Thymus (tissue), 11 donors: ENCODE measurements at regions not wholly inside any gene's neighbourhood (a gene's known extent, or its start where the extent isn't known, plus 50 kb on each side); places are given as distances from the start of the nearest gene placed in this dataset.
"Not testable (repeated sequence)": the region's sequence is repeated elsewhere in the genome, so short reads cannot be mapped to it uniquely, and the experiment has no call there.

Experiments used
- DNase-seq, 9 donors: peaks; one replicate each; pipeline ENCODE4 v3.0.0-alpha.2; 2013; ENCODE audit warnings: low spot score in 9 of 9, low read depth in 6 of 9, missing footprints in 1 of 9
- H3K27ac ChIP-seq, 2 donors: one replicate each; pipeline ENCODE4 v1.5.1; 2013; ENCODE audit warnings: control low read depth in 1 of 2, low read depth in 1 of 2, low read length in 1 of 2, mild to moderate bottlenecking in 1 of 2, moderate library complexity in 1 of 2
- H3K27me3 ChIP-seq, 2 donors: one replicate each; pipeline ENCODE4 v1.5.1; 2013; ENCODE audit warnings: low read length in 1 of 2; ENCODE audit not compliant: control insufficient read depth in 2 of 2, insufficient read depth in 1 of 2
- H3K36me3 ChIP-seq, 2 donors: one replicate each; pipeline ENCODE4 v1.5.1; 2013; ENCODE audit warnings: low read length in 1 of 2, mild to moderate bottlenecking in 1 of 2, moderate library complexity in 1 of 2; ENCODE audit not compliant: control insufficient read depth in 2 of 2, insufficient read depth in 2 of 2
- H3K4me1 ChIP-seq, 2 donors: one replicate each; pipeline ENCODE4 v1.5.1; 2013; ENCODE audit warnings: low read length in 2 of 2; ENCODE audit not compliant: control insufficient read depth in 2 of 2, insufficient read depth in 2 of 2
- H3K4me3 ChIP-seq, 2 donors: one replicate each; pipeline ENCODE4 v1.5.1; 2013; ENCODE audit warnings: low read length in 2 of 2, control low read depth in 1 of 2, mild to moderate bottlenecking in 1 of 2
- H3K9me3 ChIP-seq, 2 donors: one replicate each; pipeline ENCODE4 v1.5.1; 2013; ENCODE audit warnings: low read length in 1 of 2, mild to moderate bottlenecking in 1 of 2; ENCODE audit not compliant: control insufficient read depth in 2 of 2, insufficient read depth in 1 of 2
- WGBS: extraction: QIAGEN DNeasy Blood & Tissue Kit; methylation state at CpG from one replicate; pipeline ENCODE4 v1.1.7; 2013; 5-methylcytosine and 5-hydroxymethylcytosine counted together
- donor health status: healthy.

DNA sequence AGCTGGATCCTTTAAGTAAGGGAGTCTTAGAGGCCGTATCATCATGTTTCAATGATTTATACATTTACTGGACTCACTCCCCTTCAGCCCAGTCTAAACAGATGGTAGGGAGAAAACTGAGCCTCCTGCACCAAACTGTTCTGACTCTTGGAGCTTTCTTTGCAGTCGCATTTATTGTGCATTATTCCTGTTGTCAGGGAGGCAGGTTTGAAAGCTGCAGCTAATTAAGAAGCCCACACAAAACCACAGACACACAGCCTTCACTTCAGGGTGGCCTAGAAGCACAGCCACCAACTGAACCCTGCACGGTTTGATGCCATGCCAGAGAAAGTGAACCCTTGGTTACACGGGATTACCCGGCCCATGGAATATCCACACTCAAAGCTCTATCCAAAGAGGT is 911.0 kb downstream of the UQCRFS1 start:
- no peaks in the 10 kb centered on the region for H3K9me3 ChIP-seq
- 66% methylated on average over 5 of the region's 5 CpGs for WGBS
- no peak for DNase-seq

DNA sequence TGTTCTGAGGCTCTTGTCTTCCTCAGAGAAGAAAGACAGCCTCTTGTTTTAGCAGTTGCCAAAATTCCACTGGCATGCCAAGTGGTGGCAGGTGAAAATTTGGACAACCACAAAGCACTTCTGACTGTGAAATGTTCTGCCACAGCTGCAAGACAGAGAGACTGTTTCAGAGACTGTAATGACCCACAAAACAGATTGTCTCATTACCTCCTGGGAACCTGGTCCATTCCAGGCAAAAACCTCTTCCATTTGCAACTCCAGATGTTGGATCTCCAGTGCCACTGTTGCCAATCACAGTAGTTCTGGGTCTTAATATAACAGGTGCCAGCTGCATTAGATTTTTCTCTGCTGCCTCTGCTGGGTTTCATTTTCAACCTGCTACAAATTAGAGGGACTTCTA is 911.5 kb downstream of the UQCRFS1 start:
- no peaks in the 10 kb centered on the region for H3K27me3 ChIP-seq
- H3K36me3 ChIP-seq, result no peaks in the 10 kb centered on the region
- no peak overlapping the region for H3K4me3 ChIP-seq
- H3K4me1 ChIP-seq, result no peaks in the 10 kb centered on the region
- no peaks in the 10 kb centered on the region for H3K9me3 ChIP-seq
- no peak overlapping the region for H3K27ac ChIP-seq
- no peak for DNase-seq

More for the DNA sequence above, 911.0 kb downstream of the UQCRFS1 start:
- Histone ChIP-seq H3K4me1 (no peaks in the 10 kb centered on the region), H3K4me3 (no peak overlapping the region), H3K27ac (no peak overlapping the region), H3K36me3 (no peaks in the 10 kb centered on the region), H3K27me3 (no peaks in the 10 kb centered on the region)

DNA sequence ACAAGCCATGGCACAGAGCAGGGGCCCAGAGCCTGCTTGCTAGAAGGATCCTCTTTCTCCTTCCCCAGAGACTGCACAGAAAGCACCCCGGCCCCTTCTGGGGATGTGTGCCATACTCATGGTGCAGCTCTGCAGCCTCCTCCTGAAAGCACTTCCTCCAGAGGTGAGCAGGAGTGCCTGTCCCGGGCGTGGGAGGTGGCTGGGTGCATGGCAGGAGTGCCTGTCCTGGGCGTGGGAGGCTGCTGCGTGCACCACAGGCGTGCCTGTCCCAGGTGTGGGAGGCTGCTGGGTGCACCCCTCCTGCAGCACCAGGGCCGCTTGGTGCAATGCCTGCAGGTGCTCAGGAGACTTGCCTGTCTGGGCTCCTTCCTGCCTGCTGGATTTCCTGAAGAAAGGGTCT is 913.3 kb downstream of the UQCRFS1 start:
- Histone ChIP-seq H3K4me1 (no peaks in the 10 kb centered on the region), H3K27me3 (no peaks in the 10 kb centered on the region), H3K9me3 (no peaks in the 10 kb centered on the region), H3K4me3 (no peak overlapping the region), H3K27ac (no peak overlapping the region), H3K36me3 (no peaks in the 10 kb centered on the region)
- 84% methylated on average over 7 of the region's 7 CpGs for WGBS
- no peak for DNase-seq

DNA sequence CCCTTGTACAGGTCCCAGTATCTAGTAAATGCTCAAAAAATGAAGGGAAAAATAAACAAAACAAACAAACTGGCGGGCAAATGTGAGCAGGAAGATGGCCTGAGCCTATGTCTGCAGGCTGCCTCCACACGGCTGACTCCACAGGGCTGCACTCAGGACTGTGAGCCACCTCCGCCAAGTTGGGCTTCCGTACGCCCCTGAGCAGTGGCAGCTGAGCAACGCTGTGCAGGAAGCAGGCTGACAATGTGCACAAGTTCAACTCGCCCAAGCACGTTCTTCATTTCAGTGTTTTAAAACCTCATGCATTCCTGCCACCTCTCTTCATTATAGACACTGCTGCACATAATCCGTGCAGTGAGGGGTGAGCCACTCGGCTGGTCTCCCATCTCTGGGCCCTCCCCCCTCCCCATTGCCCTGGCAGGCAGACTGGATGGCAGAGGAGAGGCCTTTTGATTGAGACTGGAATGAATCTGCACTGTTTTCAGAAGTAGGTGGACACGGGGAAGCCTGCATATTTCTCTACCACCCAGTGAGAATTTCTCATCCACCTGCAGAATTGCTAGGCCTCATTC is 915.3 kb downstream of the UQCRFS1 start:
- H3K9me3 ChIP-seq, result no peaks in the 10 kb centered on the region
- no peaks in the 10 kb centered on the region for H3K4me1 ChIP-seq
- H3K27me3 ChIP-seq, result no peaks in the 10 kb centered on the region
- WGBS, result 63% methylated on average over 11 of the region's 11 CpGs
- DNase-seq, result no peak
- no peak overlapping the region for H3K4me3 ChIP-seq
- no peaks in the 10 kb centered on the region for H3K36me3 ChIP-seq
- H3K27ac ChIP-seq, result no peak overlapping the region

GRCh38 chr19:28297036-28297435 is 915.9 kb downstream of the UQCRFS1 start:
- Histone ChIP-seq H3K4me3 (no peak overlapping the region), H3K27ac (no peak overlapping the region), H3K36me3 (no peaks in the 10 kb centered on the region), H3K4me1 (no peaks in the 10 kb centered on the region), H3K27me3 (no peaks in the 10 kb centered on the region), H3K9me3 (no peaks in the 10 kb centered on the region)
- DNase-seq, result no peak
- 91% methylated on average over 2 of the region's 2 CpGs for WGBS

- Histone ChIP-seq H3K27me3 (no peaks in the 10 kb centered on the region), H3K27ac (no peak overlapping the region), H3K4me1 (no peaks in the 10 kb centered on the region), H3K36me3 (no peaks in the 10 kb centered on the region), H3K4me3 (no peak overlapping the region), H3K9me3 (no peaks in the 10 kb centered on the region)
- WGBS, result 98% methylated on average over 4 of the region's 4 CpGs
- no peak for DNase-seq
Measured at GRCh38 chr19:28296506-28296905, 916.4 kb downstream of the UQCRFS1 start.

DNA sequence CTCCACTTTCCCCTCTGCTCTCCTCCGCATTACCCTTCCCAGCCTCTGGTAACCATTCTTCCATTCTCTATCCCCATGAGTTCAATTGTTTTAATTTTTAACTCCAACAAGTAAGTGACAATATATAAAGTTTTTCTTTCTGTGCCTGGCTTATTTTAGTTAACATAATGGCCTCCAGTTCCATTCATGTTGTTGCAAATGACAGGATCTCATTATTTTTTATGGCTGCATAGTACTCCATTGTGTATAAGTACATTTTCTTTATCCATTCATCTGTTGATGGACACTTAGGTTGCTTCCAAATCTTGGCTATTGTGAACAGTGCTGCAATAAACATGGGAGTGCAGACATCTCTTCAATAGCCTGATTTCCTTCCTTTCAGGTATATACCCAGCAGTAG is 918.0 kb downstream of the UQCRFS1 start:
- H3K4me3 ChIP-seq, H3K9me3 ChIP-seq, H3K27ac ChIP-seq, H3K36me3 ChIP-seq, H3K27me3 ChIP-seq, DNase-seq, H3K4me1 ChIP-seq: not testable (repeated sequence)
- 97% methylated on average over 1 of the region's 1 CpG for WGBS

DNA sequence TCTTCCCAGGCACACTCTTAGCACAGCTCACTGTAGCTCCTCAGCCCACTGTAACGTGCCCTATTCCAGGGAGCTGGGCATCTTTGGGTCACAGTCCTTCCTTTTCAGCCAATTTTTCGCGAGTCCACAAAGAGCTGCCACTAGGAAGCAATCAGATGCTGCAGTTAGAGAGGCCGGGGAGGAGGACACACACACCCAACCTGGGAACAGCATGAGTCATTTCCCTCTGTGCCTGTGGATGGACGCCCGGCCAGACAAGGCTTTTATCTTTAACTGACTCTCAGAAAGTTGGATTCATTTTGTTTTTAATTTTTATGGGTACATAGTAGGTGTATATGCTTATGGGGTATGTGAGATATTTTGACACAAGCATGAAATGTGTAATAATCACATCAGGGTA is 918.6 kb downstream of the UQCRFS1 start:
- H3K9me3 ChIP-seq, result no peaks in the 10 kb centered on the region
- H3K4me3 ChIP-seq, result no peak overlapping the region
- H3K27me3 ChIP-seq, result no peaks in the 10 kb centered on the region
- WGBS, result 77% methylated on average over 6 of the region's 6 CpGs
- H3K4me1 ChIP-seq, result no peaks in the 10 kb centered on the region
- no peak for DNase-seq
- no peaks in the 10 kb centered on the region for H3K36me3 ChIP-seq
- no peak overlapping the region for H3K27ac ChIP-seq

GRCh38 chr19:28293685-28294084 is 919.3 kb downstream of the UQCRFS1 start:
- Histone ChIP-seq H3K9me3 (no peaks in the 10 kb centered on the region), H3K4me1 (no peaks in the 10 kb centered on the region), H3K36me3 (no peaks in the 10 kb centered on the region), H3K27me3 (no peaks in the 10 kb centered on the region), H3K4me3 (no peak overlapping the region), H3K27ac (no peak overlapping the region)
- DNase-seq, result no peak
- 99% methylated on average over 3 of the region's 3 CpGs for WGBS
